GM18505 (cell line): ENCODE measurements at regions not wholly inside any gene's neighbourhood (a gene's known extent, or its start where the extent isn't known, plus 50 kb on each side); places are given as distances from the start of the nearest gene placed in this dataset.
A peak's percentile ranks its signal among the peaks of the same experiment; 100 is the strongest.

Source experiments
- ATAC-seq: cut with Tn5 transposase; IDR thresholded peaks from one replicate; pipeline ENCODE4 v1.9.1; 2021; ENCODE audit not compliant: unreplicated experiment
- POLR2A ChIP-seq: IDR thresholded peaks from 4 replicates; pipeline ENCODE4 v1.6.1; 2011; ENCODE audit warnings: borderline replicate concordance; ENCODE audit not compliant: insufficient read depth, insufficient read length; ENCODE audit errors: extremely low read depth

GRCh38 chr6:137739544-137739943 is 127.5 kb upstream of the TNFAIP3 start:
- ATAC-seq, result no peak
- no peak for TF ChIP-seq POLR2A

GRCh38 chr6:137740091-137740755 is 126.8 kb upstream of the TNFAIP3 start:
- no peak for TF ChIP-seq POLR2A
- ATAC-seq, result no peak

DNA sequence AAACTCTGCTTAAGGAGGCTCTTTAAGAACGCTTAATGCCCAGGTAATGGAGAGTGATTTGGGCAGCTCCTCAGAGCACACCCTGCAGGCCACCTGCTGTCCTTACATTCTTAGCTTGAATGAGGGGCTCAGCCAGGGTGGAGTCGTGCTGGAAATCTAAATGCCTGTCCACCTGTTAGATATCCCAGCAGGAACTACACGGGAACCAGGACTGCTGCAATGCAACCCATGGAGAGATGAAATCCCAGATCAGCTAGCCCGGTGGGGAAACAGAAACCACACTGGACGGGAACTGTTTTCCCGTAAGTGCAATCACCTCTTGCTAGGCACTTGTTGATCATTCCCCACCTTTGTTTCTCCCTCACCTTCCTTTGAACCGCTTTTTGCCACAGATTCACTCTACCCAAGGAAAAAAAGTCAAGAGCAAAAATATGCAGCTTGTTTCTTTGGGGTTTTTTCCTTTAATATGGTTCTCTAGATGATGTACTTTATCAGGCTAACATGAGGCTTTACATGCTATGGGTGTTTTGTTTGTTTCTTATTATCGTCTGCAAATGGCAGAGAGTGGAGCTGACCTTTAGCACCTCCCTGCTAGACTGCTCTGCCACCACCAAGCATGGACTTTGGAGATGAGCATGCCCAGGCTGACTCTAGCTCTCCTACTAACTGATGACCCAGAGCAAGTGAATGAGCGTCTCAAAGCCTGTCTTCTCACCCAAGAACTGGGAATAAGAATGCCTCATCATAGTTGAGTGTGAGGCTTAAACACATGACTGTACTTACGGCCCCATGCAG is 125.9 kb upstream of the TNFAIP3 start:
- ATAC-seq, result no peak
- no peak for TF ChIP-seq POLR2A

GRCh38 chr6:137743493-137743892 is 123.6 kb upstream of the TNFAIP3 start:
- ATAC-seq, result no peak
- TF ChIP-seq POLR2A, result no peak

- TF ChIP-seq POLR2A, result no peak
- peak; percentile 72 for ATAC-seq
These were observed 122.2 kb upstream of the TNFAIP3 start for GRCh38 chr6:137744877-137745276.

- TF ChIP-seq POLR2A, result no peak
- ATAC-seq, result no peak
These were observed 121.7 kb upstream of the TNFAIP3 start for GRCh38 chr6:137745321-137745720.

- no peak for ATAC-seq
- no peak for TF ChIP-seq POLR2A
These were observed 120.8 kb upstream of the TNFAIP3 start for GRCh38 chr6:137746264-137746663.

GRCh38 chr6:137749696-137750211 is 117.3 kb upstream of the TNFAIP3 start:
- no peak for ATAC-seq

DNA sequence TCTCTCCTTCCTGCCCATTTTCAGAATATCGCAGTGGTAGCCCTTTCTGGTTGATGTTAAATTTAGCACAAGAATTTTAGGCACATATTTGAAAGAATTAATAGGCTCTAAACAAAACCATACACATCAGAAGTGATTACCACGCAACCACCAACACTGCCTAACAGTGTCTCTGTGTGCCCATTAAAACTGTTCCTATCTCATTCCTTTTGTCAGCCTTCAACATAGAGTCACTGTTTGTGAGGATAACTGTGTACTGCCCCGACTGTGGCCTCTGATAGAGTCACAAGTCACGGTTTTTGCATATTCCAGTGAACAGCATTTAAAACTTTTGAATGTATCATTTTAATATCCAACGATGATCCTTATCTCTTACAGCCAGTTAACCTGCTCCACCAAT is 116.8 kb upstream of the TNFAIP3 start:
- no peak for ATAC-seq
- TF ChIP-seq POLR2A, result no peak

More at GRCh38 chr6:137749696-137750211, 117.3 kb upstream of the TNFAIP3 start:
- no peak for TF ChIP-seq POLR2A

GRCh38 chr6:137751768-137752560 is 115.1 kb upstream of the TNFAIP3 start:
- no peak for TF ChIP-seq POLR2A
- ATAC-seq, result no peak

DNA sequence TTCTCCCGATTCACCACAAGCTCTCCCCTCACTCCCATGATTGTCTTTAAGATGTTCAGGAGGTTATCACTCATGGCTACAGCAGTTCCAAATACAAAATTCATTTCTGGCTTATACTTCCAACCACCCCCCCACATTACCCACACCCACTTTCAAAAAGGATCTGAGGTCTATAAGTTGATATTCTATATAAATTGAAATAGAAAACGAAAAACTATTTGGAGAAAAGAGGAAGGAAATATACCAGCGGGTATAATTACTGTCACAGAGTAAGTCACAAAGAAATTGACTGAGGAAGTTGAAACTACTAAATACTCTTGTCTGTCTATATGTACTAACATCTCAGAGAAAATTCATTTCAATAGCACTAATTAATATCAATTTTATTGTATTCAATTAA is 112.7 kb upstream of the TNFAIP3 start:
- ATAC-seq, result peak; percentile 62
- TF ChIP-seq POLR2A, result no peak

GRCh38 chr6:137754866-137755265 is 112.2 kb upstream of the TNFAIP3 start:
- TF ChIP-seq POLR2A, result no peak
- peak; percentile 24 for ATAC-seq

- no peak for TF ChIP-seq POLR2A
- ATAC-seq, result no peak
These were observed 111.8 kb upstream of the TNFAIP3 start for GRCh38 chr6:137755284-137755683.
